ENCODE measurements at regions not wholly inside any gene's neighbourhood (a gene's known extent, or its start where the extent isn't known, plus 50 kb on each side); places are given as distances from the start of the nearest gene placed in this dataset.

GRCh38 chr11:45035413-45035812 lies 84.7 kb upstream of the TP53I11 start:
- TF ChIP-seq CTCF (IDR thresholded peaks at IDR 0.05; ENCODE audit: borderline replicate concordance, extremely low read depth, low read length, poor library complexity, severe bottlenecking) (no peak), EZH2 (IDR thresholded peaks at IDR 0.05; ENCODE audit: borderline replicate concordance, low read depth, low read length, severe bottlenecking) (no peak)

Data from DND-41 (cell line).